ENCODE measurements at regions not wholly inside any gene's neighbourhood (a gene's known extent, or its start where the extent isn't known, plus 50 kb on each side); places are given as distances from the start of the nearest gene placed in this dataset.

- Histone ChIP-seq H3K27ac (ENCODE audit: low read depth, low read length) (no peak overlapping the region), H3K79me2 (ENCODE audit: insufficient read depth, low read length) (no peaks in the 10 kb centered on the region), H3K36me3 (ENCODE audit: control insufficient read depth in 1 of 2, insufficient read depth in 2 of 2, low read length in 2 of 2) (no peaks in the 10 kb centered on the region), H3K9me3 (ENCODE audit: control insufficient read depth in 1 of 2, insufficient read depth in 1 of 2, low read depth in 1 of 2, low read length in 2 of 2) (no peaks in the 10 kb centered on the region), H3K27me3 (ENCODE audit: insufficient read depth, low read length) (no peaks in the 10 kb centered on the region), H4K20me1 (ENCODE audit: insufficient read depth) (no peaks in the 10 kb centered on the region), H3K9me2 (ENCODE audit: insufficient read depth) (no peaks in the 10 kb centered on the region), H3K4me3 (replicated peaks in 1 of 2; ENCODE audit: low read depth in 1 of 2, low read length in 2 of 2) (no peak overlapping the region), H3K4me2 (ENCODE audit: low read length) (no peak overlapping the region), H2AFZ (ENCODE audit: low read depth, low read length, poor library complexity, severe bottlenecking) (no peak overlapping the region), H3K4me1 (ENCODE audit: control insufficient read depth in 1 of 2, insufficient read depth in 2 of 2, low read length in 2 of 2) (no peaks in the 10 kb centered on the region), H3K9ac (ENCODE audit: low read length) (no peak overlapping the region)
- CTCF ChIA-PET, result interaction anchor here (2.0 kb wide), 1 partner anchor 17 kb away, joined by 7 read pairs; no protein-coding TSS in a partner anchor
- BruUV-seq (replicated peaks), result no TSS peak
- intact Hi-C loops (cut with micrococcal nuclease), result no loop called here
- DNase-seq (ENCODE audit: low read depth, low spot score) (no peak), ATAC-seq (no peak)
- RAD21 ChIA-PET (ENCODE audit: low non-redundant PET in 1 of 2, low total read pairs in 2 of 2, uncharacterized antibody in 2 of 2, unreplicated experiment in 2 of 2), result no interaction called here
- TF ChIP-seq SP1 (IDR thresholded peaks at IDR 0.05; ENCODE audit: low read depth) (no peak), POLR2AphosphoS5 (IDR thresholded peaks at IDR 0.05; ENCODE audit: low read depth, low read length) (no peak), TCF7L2 (IDR thresholded peaks at IDR 0.05; ENCODE audit: borderline replicate concordance, extremely low read depth, insufficient read depth, insufficient read length) (no peak), EZH2 (IDR thresholded peaks at IDR 0.05) (no peak), CEBPB (IDR thresholded peaks at IDR 0.05; ENCODE audit: low read depth) (no peak), SRF (IDR thresholded peaks at IDR 0.05; ENCODE audit: low read depth) (no peak), FOSL1 (IDR thresholded peaks at IDR 0.05; ENCODE audit: low read depth) (no peak), ZFX (IDR thresholded peaks at IDR 0.05) (no peak), POLR2A (IDR thresholded peaks at IDR 0.05; ENCODE audit: borderline replicate concordance, extremely low read depth, insufficient read depth, insufficient read length) (no peak)
- POLR2A ChIA-PET, result no interaction called here
Measured at GRCh38 chr5:99076723-99077640, 148.2 kb upstream of the CHD1 start.

GRCh38 chr5:99072846-99073245 is 144.0 kb upstream of the CHD1 start:
- ChIA-PET POLR2A (no interaction called here), CTCF (no interaction called here), RAD21 (ENCODE audit: low non-redundant PET in 1 of 2, low total read pairs in 2 of 2, uncharacterized antibody in 2 of 2, unreplicated experiment in 2 of 2) (no interaction called here)
- no peak for DNase-seq (ENCODE audit: low read depth, low spot score)
- Histone ChIP-seq H3K4me3 (replicated peaks in 1 of 2; ENCODE audit: low read depth in 1 of 2, low read length in 2 of 2) (no peak overlapping the region), H3K9me2 (ENCODE audit: insufficient read depth) (no peaks in the 10 kb centered on the region), H3K27ac (ENCODE audit: low read depth, low read length) (no peak overlapping the region), H3K4me2 (ENCODE audit: low read length) (no peak overlapping the region), H3K27me3 (ENCODE audit: insufficient read depth, low read length) (no peaks in the 10 kb centered on the region), H3K4me1 (ENCODE audit: control insufficient read depth in 1 of 2, insufficient read depth in 2 of 2, low read length in 2 of 2) (no peaks in the 10 kb centered on the region), H4K20me1 (ENCODE audit: insufficient read depth) (no peaks in the 10 kb centered on the region), H3K9me3 (ENCODE audit: control insufficient read depth in 1 of 2, insufficient read depth in 1 of 2, low read depth in 1 of 2, low read length in 2 of 2) (no peaks in the 10 kb centered on the region), H3K36me3 (ENCODE audit: control insufficient read depth in 1 of 2, insufficient read depth in 2 of 2, low read length in 2 of 2) (no peaks in the 10 kb centered on the region), H3K9ac (ENCODE audit: low read length) (no peak overlapping the region), H2AFZ (ENCODE audit: low read depth, low read length, poor library complexity, severe bottlenecking) (no peak overlapping the region), H3K79me2 (ENCODE audit: insufficient read depth, low read length) (no peaks in the 10 kb centered on the region)
- ATAC-seq, result no peak
- intact Hi-C loops (cut with micrococcal nuclease), result no loop called here
- BruUV-seq (replicated peaks), result no TSS peak
- TF ChIP-seq ATF3 (IDR thresholded peaks at IDR 0.05), result no peak
- no peak for TF ChIP-seq SP1 (IDR thresholded peaks at IDR 0.05; ENCODE audit: low read depth)
- TF ChIP-seq POLR2AphosphoS5 (IDR thresholded peaks at IDR 0.05; ENCODE audit: low read depth, low read length), result no peak
- no peak for TF ChIP-seq ELF1 (IDR thresholded peaks at IDR 0.05; ENCODE audit: borderline replicate concordance, low read depth)
- no peak for TF ChIP-seq YY1 (IDR thresholded peaks at IDR 0.05; ENCODE audit: extremely low read depth, insufficient replicate concordance, low read depth, low read length)
- no peak for TF ChIP-seq REST (IDR thresholded peaks at IDR 0.05; ENCODE audit: low read depth)
- no peak for TF ChIP-seq ZNF274 (IDR thresholded peaks at IDR 0.05; ENCODE audit: low read depth, low read length)
